ENCODE measurements at regions not wholly inside any gene's neighbourhood (a gene's known extent, or its start where the extent isn't known, plus 50 kb on each side); places are given as distances from the start of the nearest gene placed in this dataset.

DNA sequence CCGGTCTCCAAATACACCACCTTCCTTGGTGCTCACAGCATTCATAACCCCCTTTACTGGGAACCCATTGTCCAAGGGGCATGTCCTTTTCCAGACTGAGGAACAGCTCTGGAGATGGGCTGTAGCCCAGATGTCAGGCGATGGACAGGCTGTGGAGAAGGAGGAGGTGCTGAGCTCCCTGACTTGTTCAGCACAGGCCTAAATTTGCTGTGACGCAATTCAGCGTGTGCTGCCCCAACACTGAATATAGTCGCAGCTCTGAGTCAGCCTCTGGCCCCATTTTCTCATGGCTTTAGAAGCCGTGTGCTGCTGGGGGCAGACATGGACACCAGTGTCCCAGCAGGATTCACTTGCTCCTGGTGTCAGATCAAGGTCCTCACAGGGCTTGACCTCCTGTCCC is 269.1 kb downstream of the EMP1 start:
- Histone ChIP-seq H3K27me3 (replicated peaks in 1 of 2; ENCODE audit: control insufficient read depth in 2 of 2, insufficient read depth in 2 of 2, low read length in 1 of 2) (no peaks in the 10 kb centered on the region; a peak in 1 of 4 replicates), H3K79me2 (ENCODE audit: control insufficient read depth, insufficient read depth, low read length) (no peaks in the 10 kb centered on the region), H3K4me1 (ENCODE audit: control insufficient read depth, insufficient read depth, low read length) (no peaks in the 10 kb centered on the region), H3K9me3 (replicated peaks; ENCODE audit: control insufficient read depth, insufficient read depth, low read length) (no peaks in the 10 kb centered on the region), H2AFZ (ENCODE audit: control insufficient read depth, low read depth, low read length) (no peak overlapping the region), H3K9ac (ENCODE audit: control insufficient read depth, insufficient read depth, low read length) (no peak overlapping the region), H3K4me3 (no peak overlapping the region), H3K27ac (ENCODE audit: control insufficient read depth, insufficient read depth) (no peak overlapping the region), H3K36me3 (ENCODE audit: control insufficient read depth in 2 of 2, insufficient read depth in 2 of 2, low read length in 1 of 2) (no peaks in the 10 kb centered on the region), H4K20me1 (ENCODE audit: control insufficient read depth, insufficient read depth) (no peaks in the 10 kb centered on the region), H3K4me2 (ENCODE audit: control insufficient read depth, insufficient read depth) (no peak overlapping the region)
- 51% methylated on average over 6 of the region's 6 CpGs for WGBS (ENCODE audit: insufficient coverage, insufficient replicate concordance, low lambda C conversion rate, missing lambda C conversion rate)
- no TSS peak for BruUV-seq (replicated peaks)
- DNase-seq (ENCODE audit: low read depth, low spot score) (no peak), ATAC-seq (no peak), FAIRE-seq (no peak)
- ChIA-PET RAD21 (ENCODE audit: unreplicated experiment) (no interaction called here), POLR2A (no interaction called here), CTCF (interaction anchor here (1.6 kb wide), 1 partner anchor 70 kb away, joined by 7 read pairs; no protein-coding TSS in a partner anchor), SMC1A (ENCODE audit: uncharacterized antibody, unreplicated experiment) (interaction anchor here (0.6 kb wide), 1 partner anchor 24 kb away, joined by 3 read pairs; no protein-coding TSS in a partner anchor)
- TF ChIP-seq NFIC (IDR thresholded peaks at IDR 0.05; ENCODE audit: low read depth, low read length) (no peak), KLF5 (IDR thresholded peaks at IDR 0.05; ENCODE audit: partially characterized antibody) (no peak)
- TF ChIP-seq, protein P1, sequence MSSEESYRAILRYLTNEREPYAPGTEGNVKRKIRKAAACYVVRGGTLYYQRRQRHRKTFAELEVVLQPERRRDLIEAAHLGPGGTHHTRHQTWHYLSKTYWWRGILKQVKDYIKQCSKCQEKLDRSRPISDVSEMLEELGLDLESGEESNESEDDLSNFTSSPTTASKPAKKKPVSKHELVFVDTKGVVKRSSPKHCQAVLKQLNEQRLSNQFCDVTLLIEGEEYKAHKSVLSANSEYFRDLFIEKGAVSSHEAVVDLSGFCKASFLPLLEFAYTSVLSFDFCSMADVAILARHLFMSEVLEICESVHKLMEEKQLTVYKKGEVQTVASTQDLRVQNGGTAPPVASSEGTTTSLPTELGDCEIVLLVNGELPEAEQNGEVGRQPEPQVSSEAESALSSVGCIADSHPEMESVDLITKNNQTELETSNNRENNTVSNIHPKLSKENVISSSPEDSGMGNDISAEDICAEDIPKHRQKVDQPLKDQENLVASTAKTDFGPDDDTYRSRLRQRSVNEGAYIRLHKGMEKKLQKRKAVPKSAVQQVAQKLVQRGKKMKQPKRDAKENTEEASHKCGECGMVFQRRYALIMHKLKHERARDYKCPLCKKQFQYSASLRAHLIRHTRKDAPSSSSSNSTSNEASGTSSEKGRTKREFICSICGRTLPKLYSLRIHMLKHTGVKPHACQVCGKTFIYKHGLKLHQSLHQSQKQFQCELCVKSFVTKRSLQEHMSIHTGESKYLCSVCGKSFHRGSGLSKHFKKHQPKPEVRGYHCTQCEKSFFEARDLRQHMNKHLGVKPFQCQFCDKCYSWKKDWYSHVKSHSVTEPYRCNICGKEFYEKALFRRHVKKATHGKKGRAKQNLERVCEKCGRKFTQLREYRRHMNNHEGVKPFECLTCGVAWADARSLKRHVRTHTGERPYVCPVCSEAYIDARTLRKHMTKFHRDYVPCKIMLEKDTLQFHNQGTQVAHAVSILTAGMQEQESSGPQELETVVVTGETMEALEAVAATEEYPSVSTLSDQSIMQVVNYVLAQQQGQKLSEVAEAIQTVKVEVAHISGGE (CRISPR knock-in tag; IDR thresholded peaks at IDR 0.05) = no peak
- TF ChIP-seq, protein P2, sequence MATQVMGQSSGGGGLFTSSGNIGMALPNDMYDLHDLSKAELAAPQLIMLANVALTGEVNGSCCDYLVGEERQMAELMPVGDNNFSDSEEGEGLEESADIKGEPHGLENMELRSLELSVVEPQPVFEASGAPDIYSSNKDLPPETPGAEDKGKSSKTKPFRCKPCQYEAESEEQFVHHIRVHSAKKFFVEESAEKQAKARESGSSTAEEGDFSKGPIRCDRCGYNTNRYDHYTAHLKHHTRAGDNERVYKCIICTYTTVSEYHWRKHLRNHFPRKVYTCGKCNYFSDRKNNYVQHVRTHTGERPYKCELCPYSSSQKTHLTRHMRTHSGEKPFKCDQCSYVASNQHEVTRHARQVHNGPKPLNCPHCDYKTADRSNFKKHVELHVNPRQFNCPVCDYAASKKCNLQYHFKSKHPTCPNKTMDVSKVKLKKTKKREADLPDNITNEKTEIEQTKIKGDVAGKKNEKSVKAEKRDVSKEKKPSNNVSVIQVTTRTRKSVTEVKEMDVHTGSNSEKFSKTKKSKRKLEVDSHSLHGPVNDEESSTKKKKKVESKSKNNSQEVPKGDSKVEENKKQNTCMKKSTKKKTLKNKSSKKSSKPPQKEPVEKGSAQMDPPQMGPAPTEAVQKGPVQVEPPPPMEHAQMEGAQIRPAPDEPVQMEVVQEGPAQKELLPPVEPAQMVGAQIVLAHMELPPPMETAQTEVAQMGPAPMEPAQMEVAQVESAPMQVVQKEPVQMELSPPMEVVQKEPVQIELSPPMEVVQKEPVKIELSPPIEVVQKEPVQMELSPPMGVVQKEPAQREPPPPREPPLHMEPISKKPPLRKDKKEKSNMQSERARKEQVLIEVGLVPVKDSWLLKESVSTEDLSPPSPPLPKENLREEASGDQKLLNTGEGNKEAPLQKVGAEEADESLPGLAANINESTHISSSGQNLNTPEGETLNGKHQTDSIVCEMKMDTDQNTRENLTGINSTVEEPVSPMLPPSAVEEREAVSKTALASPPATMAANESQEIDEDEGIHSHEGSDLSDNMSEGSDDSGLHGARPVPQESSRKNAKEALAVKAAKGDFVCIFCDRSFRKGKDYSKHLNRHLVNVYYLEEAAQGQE (IDR thresholded peaks at IDR 0.05; ENCODE audit: low read depth, low read length) = no peak
- in situ Hi-C loops (cut with MboI) (no loop called here), intact Hi-C loops (cut with micrococcal nuclease; ENCODE audit: unreplicated experiment) (no loop called here)

Data from GM12878 (cell line).